Right renal cortex interstitium (tissue), 3 donors: ENCODE measurements at regions not wholly inside any gene's neighbourhood (a gene's known extent, or its start where the extent isn't known, plus 50 kb on each side); places are given as distances from the start of the nearest gene placed in this dataset.

Experiments used
- DNase-seq, 3 donors: peaks; one replicate each; pipeline ENCODE4 v3.0.0-alpha.2; 2013; ENCODE audit warnings: low read depth in 3 of 3, low spot score in 2 of 3

- DNase-seq, result no peak
Observed at GRCh38 chr6:128827675-128828464, 55.1 kb upstream of the LAMA2 start.

DNA sequence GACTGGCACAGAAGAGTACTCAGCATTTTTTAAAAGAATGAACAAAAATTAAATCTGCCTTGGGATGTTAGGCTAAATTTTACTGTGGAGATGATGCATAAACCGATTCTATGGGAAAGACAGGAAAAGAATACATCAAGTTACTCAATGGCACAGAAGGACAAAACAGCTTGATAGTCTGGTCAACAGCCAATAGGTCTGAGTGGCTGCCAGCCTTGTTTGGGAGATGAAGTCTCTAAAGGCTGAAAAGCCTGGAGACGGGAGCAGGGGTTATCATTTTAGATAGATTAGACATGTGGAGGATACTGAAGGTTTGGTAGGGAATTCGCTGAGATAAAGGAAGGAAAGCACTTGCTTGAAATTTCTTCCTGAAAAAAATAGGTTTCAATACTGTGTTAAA is 56.3 kb upstream of the LAMA2 start:
- no peak for DNase-seq

GRCh38 chr6:128822271-128822670 is 60.7 kb upstream of the LAMA2 start:
- DNase-seq, result no peak

DNA sequence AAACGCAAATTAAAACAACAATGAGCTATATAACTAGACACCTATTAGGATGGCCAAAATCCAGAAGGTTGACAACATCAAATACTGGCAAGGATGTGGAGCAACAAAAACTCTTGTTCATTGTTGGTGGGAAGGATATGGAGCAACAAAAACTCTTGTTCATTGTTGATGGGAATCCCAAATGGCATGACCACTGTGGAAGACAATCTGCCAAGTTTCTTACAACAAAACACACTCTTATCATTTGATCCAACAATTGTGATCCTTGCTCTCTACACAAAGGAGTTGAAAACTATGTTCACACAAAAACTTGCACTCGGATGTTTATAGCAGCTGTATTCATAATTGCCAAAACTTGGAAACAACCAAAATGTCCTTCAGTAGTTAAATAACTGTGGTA is 61.8 kb upstream of the LAMA2 start:
- no peak for DNase-seq

DNA sequence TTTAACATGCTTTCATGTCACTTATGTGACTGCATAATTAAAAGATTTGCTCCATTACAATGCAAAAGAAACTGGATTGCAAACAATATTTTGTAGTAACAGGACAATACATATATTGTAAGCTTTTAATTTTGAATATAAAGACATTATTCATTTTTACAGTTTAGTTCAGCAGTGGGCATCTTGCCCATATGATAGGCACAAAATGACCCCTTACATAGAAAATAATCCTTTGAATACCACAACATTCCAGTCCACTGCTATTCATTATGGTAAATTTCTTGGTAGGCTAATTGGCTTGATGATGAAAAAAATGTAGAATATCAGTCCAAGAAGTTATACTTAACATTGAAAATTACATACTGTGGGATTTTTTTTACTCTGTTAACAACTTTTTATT is 74.1 kb upstream of the LAMA2 start:
- no peak for DNase-seq

DNA sequence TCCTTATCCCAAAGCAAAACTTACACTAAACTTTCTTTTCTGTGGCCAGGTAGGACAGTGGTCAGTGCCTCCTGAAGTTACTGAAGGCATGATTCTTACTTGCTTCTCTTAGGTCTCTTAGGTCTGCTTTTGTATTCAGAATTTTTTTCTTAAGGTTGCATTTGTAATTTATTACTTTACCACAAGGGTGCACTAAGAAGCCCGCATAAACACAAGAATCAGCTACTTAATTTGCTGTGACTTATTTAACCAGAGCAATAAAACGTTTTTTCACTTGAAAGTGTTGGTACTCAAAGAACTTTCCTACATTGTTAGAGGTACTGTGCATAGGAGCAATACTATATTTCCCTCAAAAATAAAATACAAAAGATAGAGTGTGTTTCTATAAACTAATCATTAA is 75.4 kb upstream of the LAMA2 start:
- DNase-seq, result peak in 1 of 3 donors; percentile 8

DNA sequence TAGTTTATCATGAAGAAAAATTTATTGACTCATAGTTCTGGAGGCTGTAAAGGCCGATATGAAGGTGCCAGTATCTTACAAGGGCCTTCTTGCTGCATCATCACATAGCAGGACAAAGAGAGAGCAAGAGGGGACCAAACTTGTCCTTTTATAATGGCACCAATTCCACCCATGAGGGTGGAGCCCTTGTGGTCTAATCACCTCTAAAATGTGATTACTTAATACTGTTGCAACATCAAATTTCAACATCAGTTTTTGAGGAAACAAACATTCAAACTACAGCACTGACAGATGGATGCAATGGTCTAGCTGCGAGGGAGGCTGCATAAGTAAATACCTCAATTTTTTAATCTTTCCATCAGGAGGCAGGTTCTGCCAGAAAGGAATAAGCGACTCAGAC is 76.7 kb upstream of the LAMA2 start:
- DNase-seq, result no peak

GRCh38 chr6:128803911-128804310 is 79.0 kb upstream of the LAMA2 start:
- no peak for DNase-seq

DNA sequence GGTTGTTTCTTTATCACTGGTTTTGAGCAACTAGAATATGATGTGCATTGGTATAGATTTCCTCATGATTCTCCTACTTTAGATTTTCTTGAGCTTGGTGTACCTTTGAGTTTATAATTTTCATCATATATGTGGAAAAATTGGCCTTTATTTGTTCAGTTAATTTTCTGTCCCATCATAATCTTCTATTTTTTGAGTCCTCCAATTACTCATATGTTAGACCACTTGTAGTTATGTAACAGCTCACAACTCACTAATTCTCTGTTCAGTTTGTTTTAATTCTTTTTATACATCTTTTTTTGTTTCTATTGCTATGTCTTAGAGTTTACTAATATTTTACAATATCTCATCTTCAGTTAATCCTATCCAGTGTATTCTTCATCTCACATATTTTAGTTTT is 81.3 kb upstream of the LAMA2 start:
- no peak for DNase-seq

- no peak for DNase-seq
Observed at GRCh38 chr6:128784266-128784665, 98.7 kb upstream of the LAMA2 start.

DNA sequence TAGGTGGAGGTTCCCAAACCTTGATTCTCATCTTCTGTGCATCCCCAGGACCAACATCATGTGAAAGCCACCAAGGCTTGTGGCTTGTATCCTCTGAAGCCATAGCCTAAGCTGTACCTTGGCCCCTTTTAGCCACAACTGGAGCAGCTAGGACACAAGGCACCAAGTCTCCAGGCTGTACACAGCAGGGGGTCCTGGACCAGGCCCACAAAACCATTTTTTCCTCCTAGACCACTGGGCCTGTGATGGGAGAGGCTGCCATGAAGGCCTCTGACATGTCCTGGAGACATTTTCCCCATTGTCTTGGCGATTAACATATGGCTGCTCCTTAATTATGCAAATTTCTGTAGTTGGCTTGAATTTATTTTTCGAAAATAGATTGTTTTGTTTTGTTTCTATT is 114.8 kb upstream of the LAMA2 start:
- DNase-seq, result no peak

DNA sequence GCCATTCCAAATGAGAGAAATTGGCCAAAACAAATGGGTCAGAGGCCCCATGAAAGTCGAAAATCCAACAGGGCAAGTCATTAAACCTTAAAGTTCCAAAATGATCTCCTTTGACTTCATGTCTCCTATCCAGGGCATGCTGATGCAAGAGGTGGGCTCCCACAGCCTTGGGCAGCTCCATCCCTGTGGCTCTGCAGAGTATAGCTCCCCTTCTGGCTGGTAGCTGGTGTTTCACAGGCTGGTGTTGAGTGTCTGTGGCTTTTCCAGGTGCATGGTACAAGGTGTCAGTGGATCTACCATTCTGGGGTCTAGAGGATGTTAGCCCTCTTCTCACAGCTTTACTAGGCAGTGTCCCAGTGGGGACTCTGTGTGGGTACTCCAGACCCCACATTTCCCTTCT is 115.2 kb upstream of the LAMA2 start:
- no peak for DNase-seq

DNA sequence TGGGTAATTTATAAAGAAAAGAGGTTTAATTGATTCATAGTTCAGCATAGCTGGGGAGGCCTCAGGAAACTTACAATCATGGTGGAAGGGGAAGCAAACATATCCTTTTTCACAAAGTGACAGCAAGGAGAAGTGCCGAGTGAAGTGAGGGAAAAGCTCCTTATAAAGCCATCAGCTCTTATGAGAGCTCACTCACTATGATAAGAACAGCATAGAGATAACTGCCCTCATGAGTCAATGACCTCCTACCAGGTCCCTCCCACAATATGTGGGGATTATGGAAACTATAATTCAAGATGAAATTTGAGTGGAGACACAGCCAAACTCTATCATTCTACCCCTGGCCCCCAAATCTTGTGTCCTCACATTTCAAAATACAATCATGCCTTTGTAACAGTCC is 115.8 kb upstream of the LAMA2 start:
- no peak for DNase-seq

- no peak for DNase-seq
Observed at GRCh38 chr6:128763599-128764300, 119.2 kb upstream of the LAMA2 start.

GRCh38 chr6:128759901-128760300 is 123.0 kb upstream of the LAMA2 start:
- DNase-seq, result no peak

DNA sequence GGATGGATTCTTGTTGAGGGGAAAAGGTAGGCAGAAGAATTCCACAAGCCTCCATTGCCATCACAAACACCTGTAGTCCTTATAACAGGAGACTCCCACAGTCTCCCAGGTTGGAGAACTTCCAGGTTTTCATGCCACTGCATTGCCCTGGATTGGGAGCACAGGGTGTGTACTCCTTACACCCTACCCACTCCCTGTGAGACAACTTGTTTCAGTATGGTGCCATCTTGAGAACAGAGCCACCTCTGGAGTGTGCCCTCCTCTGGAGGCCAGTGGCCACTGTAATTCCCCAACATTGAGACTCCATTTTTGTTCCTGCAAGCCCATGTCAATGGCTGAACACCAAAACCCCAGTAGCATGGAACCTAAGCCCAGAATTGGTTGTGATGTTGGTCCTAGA is 123.5 kb upstream of the LAMA2 start:
- DNase-seq, result no peak

DNA sequence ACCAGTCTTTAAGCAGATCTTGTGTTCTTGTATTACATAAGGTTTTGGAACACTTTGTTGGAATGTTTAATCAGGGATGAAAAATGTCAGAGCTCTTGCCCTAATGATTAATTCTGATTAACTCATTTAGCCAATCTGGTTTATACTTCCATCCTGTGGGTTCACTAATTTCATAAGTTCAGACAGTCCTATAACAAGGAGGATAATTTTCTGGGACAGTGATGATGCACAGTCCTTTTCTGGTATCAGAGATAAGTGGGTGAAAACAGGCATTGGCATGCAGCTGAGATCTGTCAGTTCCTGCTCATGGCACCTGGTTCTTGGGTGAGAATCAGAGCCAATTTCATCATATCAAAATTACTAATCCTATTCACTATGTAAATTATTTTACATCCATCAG is 125.0 kb upstream of the LAMA2 start:
- no peak for DNase-seq

DNA sequence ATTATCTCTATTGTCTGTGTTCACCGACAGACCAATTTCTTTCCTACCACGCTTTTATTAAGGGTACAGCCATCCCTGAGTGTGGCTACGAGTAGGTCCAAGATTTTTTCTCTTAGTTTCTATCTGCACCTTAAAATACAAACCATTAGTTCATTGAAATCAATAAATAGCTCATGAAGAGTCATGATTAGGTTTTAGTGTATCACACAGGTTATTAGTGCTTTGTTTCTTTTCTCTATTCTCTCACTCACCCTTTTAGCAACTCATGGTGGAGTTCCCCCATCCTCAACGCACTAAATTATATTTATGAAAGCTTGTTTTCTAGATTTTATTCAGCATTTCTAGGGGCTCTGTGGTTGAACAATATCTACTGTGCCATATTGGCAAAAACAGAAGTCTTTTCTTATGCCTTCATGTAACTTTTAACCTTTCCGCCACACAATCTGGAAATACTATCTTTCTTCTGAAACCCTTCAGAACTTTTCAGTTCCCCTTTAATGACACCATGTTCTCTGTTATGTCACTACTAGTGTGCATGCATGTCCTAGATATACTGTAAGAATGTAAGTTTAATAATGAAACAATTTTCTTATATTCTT is 128.2 kb upstream of the LAMA2 start:
- DNase-seq, result no peak

GRCh38 chr6:128743974-128744765 is 138.8 kb upstream of the LAMA2 start:
- DNase-seq, result no peak

DNA sequence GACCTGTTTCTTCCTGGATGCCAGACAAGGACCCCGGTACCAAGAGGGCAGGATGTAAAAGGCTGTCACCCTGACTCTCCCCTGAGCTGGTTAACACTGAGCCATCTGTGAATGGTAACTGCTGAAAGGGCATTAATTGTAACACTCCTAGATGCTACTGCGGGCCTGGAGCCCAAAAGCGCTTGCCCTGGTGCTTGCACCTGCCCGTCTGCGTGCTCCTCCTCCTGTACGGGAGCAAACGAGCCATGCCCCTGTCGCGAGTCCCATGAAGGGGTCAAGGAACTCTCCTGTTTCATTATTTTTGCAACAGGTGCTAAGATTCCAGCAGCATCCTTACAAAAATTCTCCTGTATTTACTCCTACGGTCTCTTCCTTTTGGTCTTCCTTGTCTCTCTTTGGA is 140.0 kb upstream of the LAMA2 start:
- DNase-seq, result no peak

- DNase-seq, result no peak
Observed at GRCh38 chr6:128740951-128741350, 142.0 kb upstream of the LAMA2 start.
